Mesenchymal stem cell (in vitro differentiated cells and primary cell): ENCODE measurements at regions not wholly inside any gene's neighbourhood (a gene's known extent, or its start where the extent isn't known, plus 50 kb on each side); places are given as distances from the start of the nearest gene placed in this dataset.

ENCODE experiments used
- DNase-seq: peaks from one replicate; pipeline ENCODE4 v3.0.0-alpha.2; 2013
- H2AFZ ChIP-seq: one replicate; pipeline ENCODE4 v1.6.1; 2013; ENCODE audit warnings: low read depth, mild to moderate bottlenecking, control low read depth, inconsistent platforms, low read length, moderate library complexity
- H2AK5ac ChIP-seq: 2 replicates; pipeline ENCODE4 v1.6.1; 2013; ENCODE audit warnings: low read length, moderate library complexity, mild to moderate bottlenecking, inconsistent platforms; ENCODE audit not compliant: severe bottlenecking
- H2BK120ac ChIP-seq: one replicate; pipeline ENCODE4 v1.6.1; 2013; ENCODE audit warnings: low read depth, mild to moderate bottlenecking, inconsistent platforms, low read length, moderate library complexity
- H2BK12ac ChIP-seq, 2 experiments: one replicate each; pipeline ENCODE4 v1.6.1; 2013; ENCODE audit warnings: inconsistent platforms in 2 of 2, low read length in 2 of 2, mild to moderate bottlenecking in 2 of 2, moderate library complexity in 2 of 2, control low read depth in 1 of 2
- H2BK15ac ChIP-seq: one replicate; pipeline ENCODE4 v1.6.1; 2013; ENCODE audit warnings: mild to moderate bottlenecking, low read depth, inconsistent platforms; ENCODE audit not compliant: poor library complexity, severe bottlenecking
- H2BK5ac ChIP-seq: 2 replicates; pipeline ENCODE4 v1.6.1; 2013; ENCODE audit warnings: low read depth, mild to moderate bottlenecking, low read length, control low read depth, inconsistent platforms; ENCODE audit not compliant: poor library complexity, severe bottlenecking
- H3K14ac ChIP-seq, 2 experiments: one replicate each; pipeline ENCODE4 v1.6.1; 2013; ENCODE audit warnings: inconsistent platforms in 2 of 2, low read length in 2 of 2, control low read depth in 1 of 2, mild to moderate bottlenecking in 1 of 2, moderate library complexity in 1 of 2
- H3K18ac ChIP-seq, 2 experiments: one replicate each; pipeline ENCODE4 v1.6.1; 2013; ENCODE audit warnings: inconsistent platforms in 2 of 2, low read length in 2 of 2, control low read depth in 1 of 2, low read depth in 1 of 2, mild to moderate bottlenecking in 1 of 2
- H3K23ac ChIP-seq, 2 experiments: one replicate each; pipeline ENCODE4 v1.6.1; 2013; ENCODE audit warnings: inconsistent platforms in 2 of 2, low read length in 2 of 2, mild to moderate bottlenecking in 2 of 2, moderate library complexity in 2 of 2, control low read depth in 1 of 2
- H3K27ac ChIP-seq: 2 replicates; pipeline ENCODE4 v1.5.1; 2013; ENCODE audit warnings: mild to moderate bottlenecking, moderate library complexity, low read length, control low read depth, inconsistent platforms; ENCODE audit not compliant: poor library complexity, severe bottlenecking
- H3K27me3 ChIP-seq, 2 experiments: 2 replicates each; pipeline versions ENCODE4 v1.6.1 to v1.7.0; 2013; ENCODE audit warnings: low read length in 2 of 2, mild to moderate bottlenecking in 2 of 2, moderate library complexity in 2 of 2, control low read depth in 1 of 2, inconsistent platforms in 1 of 2; ENCODE audit not compliant: control insufficient read depth in 1 of 2, insufficient read depth in 1 of 2
- H3K36me3 ChIP-seq, 2 experiments: 2 replicates each; pipeline versions ENCODE4 v1.6.1 to v1.7.0; 2013; ENCODE audit warnings: low read length in 2 of 2, control low read depth in 1 of 2, inconsistent platforms in 1 of 2, low read depth in 1 of 2, mild to moderate bottlenecking in 1 of 2; ENCODE audit not compliant: insufficient read depth in 2 of 2, control insufficient read depth in 1 of 2
- H3K4ac ChIP-seq, 2 experiments: one replicate each; pipeline ENCODE4 v1.6.1; 2013; ENCODE audit warnings: inconsistent platforms in 2 of 2, low read length in 2 of 2, mild to moderate bottlenecking in 2 of 2, moderate library complexity in 2 of 2, control low read depth in 1 of 2, low read depth in 1 of 2
- H3K4me1 ChIP-seq: 2 replicates; pipeline ENCODE4 v1.6.1; 2013; ENCODE audit warnings: low read depth, low read length, control low read depth; ENCODE audit not compliant: control insufficient read depth, insufficient read depth
- H3K4me2 ChIP-seq: 2 replicates; pipeline ENCODE4 v1.6.1; 2013; ENCODE audit warnings: low read length, mild to moderate bottlenecking, inconsistent platforms; ENCODE audit not compliant: poor library complexity, severe bottlenecking
- H3K4me3 ChIP-seq, 2 experiments: 2 replicates each; pipeline versions ENCODE4 v1.5.1 to v1.7.0; 2013; ENCODE audit warnings: low read length in 2 of 2, mild to moderate bottlenecking in 2 of 2, control low read depth in 1 of 2, low read depth in 1 of 2; ENCODE audit not compliant: insufficient read depth in 1 of 2
- H3K79me1 ChIP-seq: replicated peaks from 2 replicates; pipeline ENCODE4 v1.6.1; 2013; ENCODE audit warnings: mild to moderate bottlenecking, control low read depth, low read length, inconsistent platforms; ENCODE audit not compliant: poor library complexity, severe bottlenecking
- H3K9ac ChIP-seq: 2 replicates; pipeline ENCODE4 v1.7.0; 2013; ENCODE audit warnings: mild to moderate bottlenecking, low read length, moderate library complexity
- H3K9me3 ChIP-seq: 2 replicates; pipeline ENCODE4 v1.7.0; 2013; ENCODE audit warnings: mild to moderate bottlenecking, low read length; ENCODE audit not compliant: control insufficient read depth
- H4K8ac ChIP-seq: one replicate; pipeline ENCODE4 v1.6.1; 2013; ENCODE audit warnings: inconsistent platforms, mild to moderate bottlenecking, low read length, moderate library complexity
- H4K91ac ChIP-seq: one replicate; pipeline ENCODE4 v1.6.1; 2013; ENCODE audit warnings: mild to moderate bottlenecking, low read length, inconsistent platforms
- WGBS: methylation state at CpG from one replicate; pipeline ENCODE4 v1.1.7; 2013; ENCODE audit warnings: mixed read lengths; 5-methylcytosine and 5-hydroxymethylcytosine counted together

GRCh38 chr1:72516264-72516663, 233.9 kb upstream of the NEGR1 start:
- no peak overlapping the region for H3K18ac ChIP-seq
- no peak overlapping the region for H3K4me2 ChIP-seq
- no peak overlapping the region for H2BK15ac ChIP-seq
- H3K79me1 ChIP-seq, result no peaks in the 10 kb centered on the region
- WGBS, result 82% methylated on average over 3 of the region's 4 CpGs
- no peak overlapping the region for H2AK5ac ChIP-seq
- H3K4me1 ChIP-seq, result no peaks in the 10 kb centered on the region
- H3K14ac ChIP-seq, result no peak overlapping the region
- DNase-seq, result no peak
- H3K4me3 ChIP-seq, result no peak overlapping the region
- no peak overlapping the region for H4K91ac ChIP-seq
- no peak overlapping the region for H2BK120ac ChIP-seq
- H3K4ac ChIP-seq, result no peak overlapping the region
- no peaks in the 10 kb centered on the region for H3K9me3 ChIP-seq
- H4K8ac ChIP-seq, result no peak overlapping the region
- no peak overlapping the region for H2AFZ ChIP-seq
- no peak overlapping the region for H2BK12ac ChIP-seq
- peak overlapping the region; percentile 48 for H3K9ac ChIP-seq
- no peaks in the 10 kb centered on the region for H3K36me3 ChIP-seq
- no peaks in the 10 kb centered on the region for H3K27me3 ChIP-seq
- no peak overlapping the region for H3K27ac ChIP-seq
- no peak overlapping the region for H3K23ac ChIP-seq
- no peak overlapping the region for H2BK5ac ChIP-seq

- Histone ChIP-seq H3K27me3 (no peaks in the 10 kb centered on the region), H3K18ac (no peak overlapping the region), H2BK12ac (no peak overlapping the region), H2AFZ (no peak overlapping the region), H3K9me3 (no peaks in the 10 kb centered on the region), H4K8ac (no peak overlapping the region), H2BK5ac (no peak overlapping the region), H2BK120ac (no peak overlapping the region), H4K91ac (no peak overlapping the region), H3K27ac (no peak overlapping the region), H3K4me3 (no peak overlapping the region), H2AK5ac (no peak overlapping the region), H3K4ac (no peak overlapping the region), H3K4me2 (no peak overlapping the region), H3K14ac (no peak overlapping the region), H3K79me1 (no peaks in the 10 kb centered on the region), H3K36me3 (no peaks in the 10 kb centered on the region), H3K4me1 (no peaks in the 10 kb centered on the region), H2BK15ac (no peak overlapping the region), H3K23ac (no peak overlapping the region), H3K9ac (no peak overlapping the region)
- 84% methylated on average over 5 of the region's 5 CpGs for WGBS
- DNase-seq, result no peak
Observed at GRCh38 chr1:72498371-72498770, 216.0 kb upstream of the NEGR1 start.

- no peak for DNase-seq
- Histone ChIP-seq H3K79me1 (no peaks in the 10 kb centered on the region), H3K4me2 (no peak overlapping the region), H2BK12ac (no peak overlapping the region), H3K36me3 (no peaks in the 10 kb centered on the region), H3K27ac (no peak overlapping the region), H3K4me1 (no peaks in the 10 kb centered on the region), H3K14ac (no peak overlapping the region), H3K4ac (no peak overlapping the region), H3K23ac (no peak overlapping the region), H2AK5ac (no peak overlapping the region), H3K9me3 (no peaks in the 10 kb centered on the region), H3K9ac (no peak overlapping the region), H3K27me3 (no peaks in the 10 kb centered on the region), H2AFZ (no peak overlapping the region), H4K8ac (no peak overlapping the region), H3K18ac (no peak overlapping the region), H2BK15ac (no peak overlapping the region), H3K4me3 (no peak overlapping the region), H2BK120ac (no peak overlapping the region), H2BK5ac (no peak overlapping the region), H4K91ac (no peak overlapping the region)
Observed at GRCh38 chr1:72489801-72490200, 207.5 kb upstream of the NEGR1 start.

GRCh38 chr1:72485801-72486200, 203.5 kb upstream of the NEGR1 start:
- H2BK15ac ChIP-seq, result no peak overlapping the region
- no peak overlapping the region for H3K4me3 ChIP-seq
- no peak overlapping the region for H2BK12ac ChIP-seq
- no peak overlapping the region for H3K4me2 ChIP-seq
- no peaks in the 10 kb centered on the region for H3K27me3 ChIP-seq
- no peak overlapping the region for H2BK5ac ChIP-seq
- H3K27ac ChIP-seq, result no peak overlapping the region
- no peak overlapping the region for H3K18ac ChIP-seq
- H2AFZ ChIP-seq, result no peak overlapping the region
- H3K4me1 ChIP-seq, result no peaks in the 10 kb centered on the region
- no peaks in the 10 kb centered on the region for H3K79me1 ChIP-seq
- WGBS, result no CpG with 5 or more reads among the region's 1 CpG
- no peak overlapping the region for H3K9ac ChIP-seq
- no peak overlapping the region for H3K23ac ChIP-seq
- H3K9me3 ChIP-seq, result no peaks in the 10 kb centered on the region
- DNase-seq, result no peak
- no peak overlapping the region for H3K14ac ChIP-seq
- H2BK120ac ChIP-seq, result no peak overlapping the region
- no peak overlapping the region for H4K8ac ChIP-seq
- H4K91ac ChIP-seq, result no peak overlapping the region
- no peak overlapping the region for H2AK5ac ChIP-seq
- no peak overlapping the region for H3K4ac ChIP-seq
- no peaks in the 10 kb centered on the region for H3K36me3 ChIP-seq
